ENCODE measurements at regions not wholly inside any gene's neighbourhood (a gene's known extent, or its start where the extent isn't known, plus 50 kb on each side); places are given as distances from the start of the nearest gene placed in this dataset.

DNA sequence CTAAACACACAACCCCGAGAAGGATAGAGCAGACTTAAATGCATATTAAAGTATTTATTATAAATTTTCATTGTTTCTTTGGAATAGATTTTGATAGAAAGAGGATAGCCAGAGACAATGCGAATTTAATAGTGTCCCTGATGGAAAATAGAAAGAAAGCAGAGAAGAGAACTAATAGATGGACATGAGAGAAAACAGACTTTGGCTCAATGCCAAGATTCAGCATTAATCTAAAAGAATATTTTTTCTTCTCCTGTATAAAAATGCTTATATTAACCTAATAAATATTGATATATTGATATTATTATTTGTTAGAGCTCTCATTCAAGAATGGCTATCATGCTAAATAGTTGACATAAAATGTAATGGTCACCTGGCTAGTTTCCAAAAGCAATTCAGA lies 173.4 kb downstream of the KIF2B start:
- intact Hi-C loops (cut with DNase I; ENCODE audit: low total_unique reads), result no loop called here
- Histone ChIP-seq H3K27me3 (no peaks in the 10 kb centered on the region), H3K36me3 (no peaks in the 10 kb centered on the region), H3K27ac (no peak overlapping the region), H3K4me3 (no peak overlapping the region), H3K4me1 (no peaks in the 10 kb centered on the region), H3K9me3 (no peaks in the 10 kb centered on the region)
- no peak for DNase-seq (ENCODE audit: low spot score in 2 of 2)
- no peak for TF ChIP-seq POLR2A (IDR thresholded peaks at IDR 0.05)
- TF ChIP-seq POLR2AphosphoS5 (IDR thresholded peaks at IDR 0.05), result no peak
- TF ChIP-seq, protein P1, sequence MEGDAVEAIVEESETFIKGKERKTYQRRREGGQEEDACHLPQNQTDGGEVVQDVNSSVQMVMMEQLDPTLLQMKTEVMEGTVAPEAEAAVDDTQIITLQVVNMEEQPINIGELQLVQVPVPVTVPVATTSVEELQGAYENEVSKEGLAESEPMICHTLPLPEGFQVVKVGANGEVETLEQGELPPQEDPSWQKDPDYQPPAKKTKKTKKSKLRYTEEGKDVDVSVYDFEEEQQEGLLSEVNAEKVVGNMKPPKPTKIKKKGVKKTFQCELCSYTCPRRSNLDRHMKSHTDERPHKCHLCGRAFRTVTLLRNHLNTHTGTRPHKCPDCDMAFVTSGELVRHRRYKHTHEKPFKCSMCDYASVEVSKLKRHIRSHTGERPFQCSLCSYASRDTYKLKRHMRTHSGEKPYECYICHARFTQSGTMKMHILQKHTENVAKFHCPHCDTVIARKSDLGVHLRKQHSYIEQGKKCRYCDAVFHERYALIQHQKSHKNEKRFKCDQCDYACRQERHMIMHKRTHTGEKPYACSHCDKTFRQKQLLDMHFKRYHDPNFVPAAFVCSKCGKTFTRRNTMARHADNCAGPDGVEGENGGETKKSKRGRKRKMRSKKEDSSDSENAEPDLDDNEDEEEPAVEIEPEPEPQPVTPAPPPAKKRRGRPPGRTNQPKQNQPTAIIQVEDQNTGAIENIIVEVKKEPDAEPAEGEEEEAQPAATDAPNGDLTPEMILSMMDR (IDR thresholded peaks at IDR 0.05), result no peak

DNA sequence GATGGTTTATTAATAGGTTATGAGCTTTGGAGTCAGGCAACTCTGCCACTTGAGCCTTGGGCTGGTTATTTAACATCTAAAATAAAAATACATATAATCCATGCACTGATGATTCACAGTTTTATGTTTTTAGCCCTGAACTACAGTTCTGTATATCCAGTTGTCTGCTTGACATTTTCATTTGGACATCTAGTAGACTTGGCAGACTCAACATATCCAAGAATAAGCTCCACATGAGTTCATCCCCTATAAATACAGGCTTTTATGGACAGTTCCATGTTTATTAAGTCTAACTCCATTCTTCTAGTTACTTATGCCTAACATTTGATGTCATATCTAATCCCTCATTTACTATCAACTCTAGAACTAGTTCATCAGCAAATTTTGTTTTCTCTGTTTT lies 174.2 kb downstream of the KIF2B start:
- Histone ChIP-seq H3K4me1 (no peaks in the 10 kb centered on the region), H3K4me3 (no peak overlapping the region), H3K36me3 (no peaks in the 10 kb centered on the region), H3K27me3 (no peaks in the 10 kb centered on the region), H3K27ac (no peak overlapping the region), H3K9me3 (no peaks in the 10 kb centered on the region)
- TF ChIP-seq POLR2AphosphoS5 (IDR thresholded peaks at IDR 0.05), result no peak
- TF ChIP-seq, protein P1 (IDR thresholded peaks at IDR 0.05), result no peak
- TF ChIP-seq POLR2A (IDR thresholded peaks at IDR 0.05), result no peak
- no peak for DNase-seq (ENCODE audit: low spot score in 2 of 2)
- intact Hi-C loops (cut with DNase I; ENCODE audit: low total_unique reads), result no loop called here

- no peak for TF ChIP-seq POLR2AphosphoS5 (IDR thresholded peaks at IDR 0.05)
- no peak for TF ChIP-seq POLR2A (IDR thresholded peaks at IDR 0.05)
- TF ChIP-seq, protein P1 (IDR thresholded peaks at IDR 0.05), result no peak
- no peaks in the 10 kb centered on the region for H3K36me3 ChIP-seq
- H3K9me3 ChIP-seq, result no peaks in the 10 kb centered on the region
- DNase-seq (ENCODE audit: low spot score in 2 of 2), result no peak
- H3K4me1 ChIP-seq, result no peaks in the 10 kb centered on the region
- no peak overlapping the region for H3K27ac ChIP-seq
- no peaks in the 10 kb centered on the region for H3K27me3 ChIP-seq
- no peak overlapping the region for H3K4me3 ChIP-seq
- intact Hi-C loops (cut with DNase I; ENCODE audit: low total_unique reads), result no loop called here
Measured at GRCh38 chr17:54007855-54008254, 185.1 kb downstream of the KIF2B start.

- Histone ChIP-seq H3K36me3 (no peaks in the 10 kb centered on the region), H3K4me1 (no peaks in the 10 kb centered on the region), H3K27ac (no peak overlapping the region), H3K4me3 (no peak overlapping the region), H3K9me3 (no peaks in the 10 kb centered on the region), H3K27me3 (no peaks in the 10 kb centered on the region)
- no peak for DNase-seq (ENCODE audit: low spot score in 2 of 2)
- TF ChIP-seq POLR2AphosphoS5 (IDR thresholded peaks at IDR 0.05) (no peak), POLR2A (IDR thresholded peaks at IDR 0.05) (no peak)
- TF ChIP-seq, protein P1 (IDR thresholded peaks at IDR 0.05), result no peak
- intact Hi-C loops (cut with DNase I; ENCODE audit: low total_unique reads), result no loop called here
Measured at GRCh38 chr17:54009502-54009901, 186.8 kb downstream of the KIF2B start.

GRCh38 chr17:54013072-54013471 lies 190.3 kb downstream of the KIF2B start:
- H3K4me3 ChIP-seq, result no peak overlapping the region
- H3K27ac ChIP-seq, result no peak overlapping the region
- no peak for DNase-seq (ENCODE audit: low spot score in 2 of 2)
- intact Hi-C loops (cut with DNase I; ENCODE audit: low total_unique reads), result no loop called here
- H3K36me3 ChIP-seq, result no peaks in the 10 kb centered on the region
- no peaks in the 10 kb centered on the region for H3K4me1 ChIP-seq
- no peaks in the 10 kb centered on the region for H3K27me3 ChIP-seq
- TF ChIP-seq POLR2A (IDR thresholded peaks at IDR 0.05) (no peak), POLR2AphosphoS5 (IDR thresholded peaks at IDR 0.05) (no peak)
- TF ChIP-seq, protein P1 (IDR thresholded peaks at IDR 0.05), result no peak
- no peaks in the 10 kb centered on the region for H3K9me3 ChIP-seq
